Mammary epithelial cell (primary cell): ENCODE measurements at regions not wholly inside any gene's neighbourhood (a gene's known extent, or its start where the extent isn't known, plus 50 kb on each side); places are given as distances from the start of the nearest gene placed in this dataset.

Source experiments
- CTCF ChIP-seq, 2 donors: IDR thresholded peaks in 1 of 2; conservative IDR thresholded peaks in 1 of 2; 2 replicates each; pipeline ENCODE4 v1.5.1; 2011 to 2012; ENCODE audit warnings: inconsistent platforms in 2 of 2, low read length in 2 of 2, mild to moderate bottlenecking in 2 of 2, control low read depth in 1 of 2, low read depth in 1 of 2; ENCODE audit not compliant: insufficient read depth in 1 of 2; ENCODE audit errors: extremely low read depth in 1 of 2
- EZH2 ChIP-seq: IDR thresholded peaks from 2 replicates; pipeline ENCODE4 v1.6.1; 2012; ENCODE audit warnings: low read length, inconsistent platforms, borderline replicate concordance

- TF ChIP-seq CTCF (conservative IDR thresholded peaks at IDR 0.05 in 1 of 2, IDR thresholded peaks at IDR 0.05 in 1 of 2; ENCODE audit: extremely low read depth in 1 of 2, insufficient read depth in 1 of 2, low read depth in 1 of 2, low read length in 2 of 2) (no peak), EZH2 (no peak)
Measured at GRCh38 chr5:112649882-112650281, 87.8 kb upstream of the APC start.
